ENCODE measurements at regions not wholly inside any gene's neighbourhood (a gene's known extent, or its start where the extent isn't known, plus 50 kb on each side); places are given as distances from the start of the nearest gene placed in this dataset.
"Not testable (repeated sequence)": the region's sequence is repeated elsewhere in the genome, so short reads cannot be mapped to it uniquely, and the experiment has no call there.

GRCh38 chr17:73841431-73842060 is 197.3 kb upstream of the SDK2 start:
- no peak for DNase-seq (ENCODE audit: low read depth in 3 of 3)

DNA sequence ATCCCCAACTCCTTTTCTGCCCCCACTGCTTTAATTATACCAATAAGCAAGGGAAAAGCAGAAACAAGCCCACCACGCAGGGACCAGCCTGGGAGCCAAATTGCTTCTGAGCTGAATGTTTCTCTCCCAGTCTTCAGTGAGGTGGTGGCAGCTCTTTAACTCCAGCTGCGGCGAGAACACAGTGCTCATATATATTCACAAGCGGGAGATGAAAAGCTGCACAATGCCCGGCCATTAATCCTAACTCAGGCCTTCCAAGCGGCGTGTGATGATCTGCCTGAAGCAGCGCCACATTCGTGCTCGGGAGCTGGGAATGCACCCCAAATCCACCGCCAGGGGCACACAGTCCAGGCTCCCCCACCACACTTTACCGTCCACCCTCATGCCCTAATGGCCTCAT is 203.7 kb upstream of the SDK2 start:
- no peak for DNase-seq (ENCODE audit: low read depth in 3 of 3)

- no peak for DNase-seq (ENCODE audit: low read depth in 3 of 3)
Observed at GRCh38 chr17:73850426-73850825, 206.2 kb upstream of the SDK2 start.

GRCh38 chr17:73851091-73851490 is 206.8 kb upstream of the SDK2 start:
- no peak for DNase-seq (ENCODE audit: low read depth in 3 of 3)

- no peak for DNase-seq (ENCODE audit: low read depth in 3 of 3)
Observed at GRCh38 chr17:73851921-73852320, 207.7 kb upstream of the SDK2 start.

DNA sequence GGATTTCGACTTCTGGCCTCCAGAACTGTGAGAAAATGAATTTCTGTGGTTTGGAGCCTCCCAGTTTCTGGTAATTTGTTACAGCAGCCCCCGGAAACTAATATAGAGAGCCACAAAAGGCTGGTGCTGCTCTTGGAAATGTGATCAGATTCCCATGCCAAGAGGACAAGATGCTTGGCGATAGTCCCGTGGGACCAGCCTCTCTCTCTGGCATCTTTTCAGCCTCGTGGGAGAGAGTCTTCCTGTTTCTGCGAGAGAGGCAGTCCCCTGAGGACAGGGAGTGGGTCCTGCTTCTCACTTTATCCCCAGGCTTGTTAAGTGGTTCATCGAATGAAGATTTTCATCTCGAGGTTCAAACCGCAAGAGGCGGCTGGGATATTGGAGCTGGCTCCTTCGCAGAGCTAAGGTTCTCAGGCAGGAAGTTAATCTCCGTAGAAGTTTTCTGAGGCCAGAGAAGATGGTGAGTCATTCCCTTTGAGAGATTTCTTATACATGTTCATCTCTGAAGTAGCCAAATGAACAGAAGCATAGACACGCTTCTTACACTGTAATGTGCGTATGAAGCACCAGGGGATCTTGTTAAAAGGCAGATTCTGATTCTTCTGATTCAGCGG is 211.6 kb upstream of the SDK2 start:
- no peak for DNase-seq (ENCODE audit: low read depth in 3 of 3)

DNA sequence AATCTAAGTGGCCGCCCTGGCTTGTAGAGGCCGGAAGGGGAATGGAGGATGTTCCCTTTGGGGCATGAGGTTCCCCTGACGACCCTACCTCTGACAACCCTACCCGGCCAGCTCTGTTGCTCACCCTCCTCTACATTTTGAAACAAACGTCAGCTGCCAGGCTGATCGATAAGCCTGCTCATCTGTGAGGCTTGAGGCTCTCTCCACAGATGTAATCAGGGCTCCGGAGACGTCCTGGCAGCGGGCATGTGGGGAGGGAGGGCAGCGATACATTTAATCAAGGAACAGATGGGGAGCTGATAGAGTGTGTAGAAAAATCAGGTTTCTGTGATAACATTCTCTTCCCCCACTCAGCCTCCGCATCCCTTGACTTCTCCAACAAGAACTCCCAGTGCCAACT is 212.3 kb upstream of the SDK2 start:
- DNase-seq (ENCODE audit: low read depth in 3 of 3): no peak

DNA sequence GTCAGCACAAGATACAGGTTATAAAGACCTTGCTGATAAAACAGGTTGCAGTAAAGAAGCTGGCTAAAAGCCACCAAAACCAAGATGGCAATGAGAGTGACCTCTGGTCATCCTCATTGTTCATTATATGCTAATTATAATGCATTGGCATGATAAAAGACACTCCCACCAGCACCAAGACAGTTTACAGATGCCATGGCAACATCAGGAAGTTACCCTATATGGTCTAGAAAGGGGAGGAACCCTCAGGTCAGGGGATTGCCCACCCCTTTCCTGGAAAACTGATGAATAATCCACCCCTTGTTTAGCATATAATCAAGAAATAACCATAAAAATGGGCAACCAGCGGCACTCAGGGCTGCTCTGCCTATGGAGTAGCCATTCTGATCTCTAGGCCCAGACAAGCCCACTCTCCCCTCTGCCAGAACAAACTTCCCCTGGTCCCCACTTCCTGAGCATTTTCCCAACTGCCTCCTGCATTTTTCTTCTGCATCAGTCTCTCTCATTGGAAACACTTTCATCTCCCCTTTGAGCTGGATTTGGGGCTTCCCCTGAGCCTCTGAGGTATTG is 215.3 kb upstream of the SDK2 start:
- not testable (repeated sequence) for DNase-seq (ENCODE audit: low read depth in 3 of 3)

GRCh38 chr17:73861543-73861942 is 217.3 kb upstream of the SDK2 start:
- DNase-seq (ENCODE audit: low read depth in 3 of 3): no peak

- no peak for DNase-seq (ENCODE audit: low read depth in 3 of 3)
Observed at GRCh38 chr17:73863761-73864535, 219.7 kb upstream of the SDK2 start.

- DNase-seq (ENCODE audit: low read depth in 3 of 3): no peak
Observed at GRCh38 chr17:73865831-73866230, 221.6 kb upstream of the SDK2 start.

DNA sequence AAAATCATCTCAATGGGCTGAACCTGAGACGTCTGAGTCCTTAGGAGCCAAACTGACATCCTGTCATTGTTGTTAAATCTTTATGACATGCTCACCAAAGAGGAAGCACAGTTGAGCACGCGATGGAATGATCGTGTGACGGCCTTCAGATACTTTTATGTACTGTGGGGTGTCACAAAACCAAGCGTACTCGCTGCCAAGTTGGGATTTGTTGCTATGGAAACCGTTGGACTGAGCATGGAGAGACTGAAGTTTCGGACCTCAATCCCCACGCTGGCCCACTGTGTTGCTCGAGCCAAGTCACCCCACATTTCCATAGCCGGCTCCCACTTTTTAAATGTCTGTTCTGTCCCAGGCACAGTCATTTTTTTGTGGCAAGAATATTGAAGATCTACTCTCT is 222.8 kb upstream of the SDK2 start:
- no peak for DNase-seq (ENCODE audit: low read depth in 3 of 3)

DNA sequence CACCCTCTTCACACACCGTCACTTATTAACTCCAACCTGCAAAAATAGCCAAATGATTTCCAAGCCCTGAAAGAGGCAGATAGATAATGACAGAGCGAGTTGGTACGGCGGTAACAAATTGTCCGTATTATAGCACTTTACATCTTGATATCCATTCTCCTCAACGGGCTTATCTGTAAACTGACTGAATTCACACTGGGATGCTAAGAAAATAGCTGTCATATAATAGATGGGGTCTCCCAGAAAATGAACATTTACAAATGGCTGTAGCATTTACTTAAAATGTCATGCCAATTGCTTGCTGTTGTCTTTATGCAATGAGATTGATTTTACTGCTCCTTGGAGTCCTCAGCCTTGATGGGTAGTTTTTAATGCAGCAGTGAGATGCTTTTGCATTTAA is 225.8 kb upstream of the SDK2 start:
- DNase-seq (ENCODE audit: low read depth in 3 of 3): no peak

- no peak for DNase-seq (ENCODE audit: low read depth in 3 of 3)
Observed at GRCh38 chr17:73870473-73870872, 226.2 kb upstream of the SDK2 start.

DNA sequence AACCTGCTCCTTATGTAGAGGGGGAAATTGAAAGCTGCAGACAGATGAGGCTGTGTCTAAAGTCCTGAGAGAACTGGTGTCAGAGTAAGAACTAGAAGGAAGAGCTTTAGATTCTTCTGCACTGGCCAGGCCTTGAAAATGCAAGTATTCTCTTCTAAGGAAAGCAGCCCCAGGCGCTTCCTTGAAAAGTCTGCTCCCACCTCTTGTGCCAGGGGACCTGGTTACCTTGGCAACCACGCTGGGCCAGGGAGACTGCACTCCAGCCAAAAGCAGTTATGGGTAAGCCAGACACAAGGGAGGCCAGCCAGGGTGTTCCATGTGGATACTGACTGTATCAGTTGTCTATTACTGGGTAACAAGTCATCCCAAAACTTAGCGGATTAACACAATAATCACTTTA is 228.6 kb upstream of the SDK2 start:
- no peak for DNase-seq (ENCODE audit: low read depth in 3 of 3)

- DNase-seq (ENCODE audit: low read depth in 3 of 3): no peak
Observed at GRCh38 chr17:73874008-73874720, 229.9 kb upstream of the SDK2 start.

- no peak for DNase-seq (ENCODE audit: low read depth in 3 of 3)
Observed at GRCh38 chr17:73875346-73875745, 231.1 kb upstream of the SDK2 start.

GRCh38 chr17:73877962-73878361 is 233.7 kb upstream of the SDK2 start:
- no peak for DNase-seq (ENCODE audit: low read depth in 3 of 3)

DNA sequence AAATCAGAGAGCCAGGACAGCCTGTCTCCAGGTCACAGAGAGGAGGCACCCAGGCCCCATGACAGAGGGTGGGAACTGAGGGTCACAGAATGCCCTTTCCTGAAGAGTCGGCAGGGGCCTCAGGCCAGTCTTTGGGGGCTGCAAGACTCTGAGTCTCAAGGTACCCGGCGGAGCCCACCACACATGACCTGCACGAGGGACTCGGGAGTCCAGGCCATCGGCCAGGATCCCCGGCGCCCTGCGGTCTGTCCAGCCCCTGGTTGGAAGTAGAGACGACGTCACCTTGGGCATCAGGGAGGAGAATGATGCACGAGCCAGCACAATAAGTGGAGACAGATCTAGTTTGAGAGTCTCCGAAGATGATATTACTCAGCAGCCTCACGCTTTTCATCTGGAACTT is 234.7 kb upstream of the SDK2 start:
- no peak for DNase-seq (ENCODE audit: low read depth in 3 of 3)

DNA sequence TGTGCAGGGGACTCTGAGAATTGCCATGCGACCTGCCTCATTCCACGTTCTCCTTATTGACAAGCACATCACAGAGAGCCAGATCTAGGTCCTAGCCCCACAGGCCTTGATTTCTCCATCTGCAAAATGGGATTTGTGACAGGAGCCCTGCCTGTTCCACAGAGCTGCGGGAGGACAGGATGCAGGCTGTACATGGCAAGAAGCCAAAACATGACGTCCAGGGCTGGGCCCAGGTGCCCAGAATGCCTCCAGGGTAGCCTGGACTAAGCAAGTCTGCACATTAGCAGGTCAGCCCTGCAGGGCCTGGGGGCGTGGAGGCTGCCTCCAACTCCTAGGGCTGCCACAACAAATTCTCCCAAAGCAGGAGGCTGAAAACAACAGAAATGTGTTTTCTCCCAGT is 235.7 kb upstream of the SDK2 start:
- no peak for DNase-seq (ENCODE audit: low read depth in 3 of 3)

- no peak for DNase-seq (ENCODE audit: low read depth in 3 of 3)
Observed at GRCh38 chr17:73882590-73882989, 238.3 kb upstream of the SDK2 start.

- no peak for DNase-seq (ENCODE audit: low read depth in 3 of 3)
Observed at GRCh38 chr17:73883175-73883574, 238.9 kb upstream of the SDK2 start.
